Kidney capillary endothelial cell (primary cell): ENCODE measurements at regions not wholly inside any gene's neighbourhood (a gene's known extent, or its start where the extent isn't known, plus 50 kb on each side); places are given as distances from the start of the nearest gene placed in this dataset.
"Not testable (repeated sequence)": the region's sequence is repeated elsewhere in the genome, so short reads cannot be mapped to it uniquely, and the experiment has no call there.

ENCODE experiments used
- DNase-seq: peaks from one replicate; pipeline ENCODE4 v3.0.0-alpha.2; 2018; ENCODE audit warnings: low spot score

DNA sequence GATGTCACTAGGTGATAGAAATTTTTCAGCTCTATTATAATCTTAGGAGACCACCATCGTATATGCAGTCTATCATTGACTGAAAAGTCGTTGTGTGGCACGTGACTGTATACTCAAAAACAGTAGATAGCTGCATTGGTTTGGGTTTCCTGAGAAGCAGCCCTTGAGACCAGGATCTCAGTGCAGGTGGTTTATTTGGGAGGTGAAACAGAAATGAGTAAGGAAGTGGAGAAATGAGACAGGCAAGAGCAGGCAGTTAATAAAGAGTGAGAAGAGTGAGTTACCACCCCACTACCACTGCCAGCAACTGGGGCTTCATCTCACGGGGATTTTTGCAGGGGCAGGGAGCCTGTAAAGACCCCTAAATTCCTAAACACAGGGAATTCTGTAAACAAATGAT lies 221.0 kb downstream of the SHQ1 start:
- DNase-seq = no peak

DNA sequence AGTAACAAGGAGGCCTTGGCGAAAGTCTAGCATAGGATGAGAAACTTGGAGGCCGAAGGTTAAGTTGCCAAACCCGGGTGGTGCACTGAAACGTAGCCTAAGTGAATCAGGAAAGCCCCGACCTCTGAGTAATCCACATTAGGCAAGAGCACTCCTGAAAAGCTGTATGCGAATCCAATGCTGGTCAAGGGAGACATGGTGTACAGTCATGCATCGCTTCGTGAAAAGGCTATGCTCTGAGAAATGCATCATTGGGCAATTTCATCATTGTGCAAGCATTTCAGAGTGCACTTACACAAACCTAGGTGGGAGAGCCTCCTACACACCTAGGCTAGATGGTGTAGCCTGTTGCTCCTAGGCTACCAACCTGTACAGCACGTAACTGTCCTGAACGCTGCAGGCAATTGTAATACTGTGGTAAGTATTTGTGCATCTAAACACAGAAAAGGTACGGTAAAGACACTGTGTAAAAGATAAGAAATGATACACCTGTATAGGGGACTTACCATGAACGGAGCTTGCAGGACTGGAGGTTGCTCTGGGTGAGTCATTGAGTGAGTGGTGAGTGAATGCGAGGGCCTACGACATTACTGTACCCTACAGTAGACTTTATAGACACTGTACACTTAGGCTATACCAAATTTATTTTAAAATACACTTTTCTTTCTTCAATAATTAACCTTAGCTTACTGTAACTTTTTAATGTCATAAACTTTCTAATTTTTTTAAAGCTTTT lies 222.5 kb downstream of the SHQ1 start:
- no peak for DNase-seq

DNA sequence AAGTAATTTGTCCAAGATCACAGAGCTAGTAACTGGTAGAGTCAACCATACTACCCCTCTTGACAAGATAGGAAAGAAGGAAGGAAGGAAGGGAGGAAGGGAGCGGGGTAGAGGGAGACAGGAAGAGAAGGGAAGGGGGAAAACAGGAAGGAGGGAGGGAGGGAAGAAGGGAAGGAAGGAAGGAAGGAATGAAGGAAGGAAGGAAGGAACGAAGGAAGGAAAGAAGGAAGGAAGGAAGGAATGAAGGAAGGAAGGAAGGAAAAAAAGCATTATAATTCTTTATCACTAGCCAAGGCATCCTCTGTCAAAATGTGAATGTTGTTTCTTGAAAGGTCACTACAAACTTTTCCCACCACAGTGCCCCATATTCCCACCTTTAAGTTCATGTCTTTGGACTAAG lies 223.6 kb downstream of the SHQ1 start:
- DNase-seq = no peak

DNA sequence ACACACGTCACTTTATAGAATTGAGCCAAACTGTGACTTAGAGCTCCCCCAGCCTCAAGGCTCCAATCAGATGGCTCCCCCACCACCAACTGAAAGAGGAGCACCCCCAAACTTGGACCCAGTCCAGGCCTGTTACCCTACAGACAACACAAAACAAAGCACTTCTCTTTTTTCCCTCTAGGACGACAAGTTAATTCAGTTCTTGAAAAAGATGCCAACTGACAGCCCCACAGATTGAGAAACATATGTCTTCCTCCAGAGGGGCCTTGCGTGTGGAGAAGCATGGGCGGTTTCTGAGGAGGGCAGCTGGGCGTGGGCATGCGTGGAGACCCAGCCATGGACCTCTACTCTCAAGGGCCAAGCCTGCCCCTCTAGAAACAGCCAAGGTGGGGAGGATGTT lies 229.5 kb downstream of the SHQ1 start:
- no peak for DNase-seq

DNA sequence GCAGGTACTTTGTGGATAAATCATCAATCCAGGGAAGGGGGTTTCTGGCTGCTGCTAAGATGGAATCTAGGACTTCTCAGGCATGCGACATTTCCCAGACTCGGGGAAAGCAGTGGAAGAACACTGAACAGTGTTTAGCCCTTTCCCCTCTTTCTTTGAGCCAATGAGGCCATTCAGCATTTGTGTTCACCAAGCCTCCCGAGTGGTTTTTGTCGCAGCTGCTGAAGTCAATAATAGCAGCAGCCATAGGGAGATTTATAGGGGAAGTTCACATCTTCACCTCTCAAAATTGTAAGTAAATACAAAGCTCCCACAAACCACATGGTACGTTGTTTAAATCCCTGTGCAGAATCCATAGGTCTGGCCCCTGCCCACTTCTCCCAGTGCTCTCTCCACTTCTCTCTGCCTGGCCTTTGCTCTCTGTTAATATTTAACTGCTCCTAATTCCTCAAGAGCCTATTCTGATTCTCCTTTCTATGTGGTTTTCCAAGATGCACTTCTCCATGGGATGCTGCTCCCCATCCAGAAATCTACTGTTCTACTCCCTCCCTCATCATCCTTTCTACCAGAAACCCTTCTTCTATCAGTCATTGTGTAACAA lies 230.7 kb downstream of the SHQ1 start:
- no peak for DNase-seq

DNA sequence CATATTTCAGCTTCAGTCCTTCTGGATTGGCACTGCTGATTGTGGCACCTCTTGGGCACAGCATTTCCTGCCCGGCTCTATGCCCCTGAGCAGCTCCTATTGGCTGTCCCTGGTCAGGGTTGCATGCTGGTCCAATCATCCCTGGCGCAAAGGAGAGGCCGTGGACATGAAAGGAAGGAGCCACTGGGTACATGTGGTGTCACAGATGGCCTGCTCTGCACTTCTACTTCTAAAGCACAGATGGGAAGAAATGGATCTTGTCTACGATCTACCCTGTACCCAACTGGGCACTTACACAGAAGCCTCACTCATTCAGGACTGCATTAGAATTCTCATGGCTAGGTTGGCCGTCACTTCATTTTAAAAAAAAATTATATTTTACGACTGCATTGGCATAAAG lies 232.5 kb downstream of the SHQ1 start:
- no peak for DNase-seq

DNA sequence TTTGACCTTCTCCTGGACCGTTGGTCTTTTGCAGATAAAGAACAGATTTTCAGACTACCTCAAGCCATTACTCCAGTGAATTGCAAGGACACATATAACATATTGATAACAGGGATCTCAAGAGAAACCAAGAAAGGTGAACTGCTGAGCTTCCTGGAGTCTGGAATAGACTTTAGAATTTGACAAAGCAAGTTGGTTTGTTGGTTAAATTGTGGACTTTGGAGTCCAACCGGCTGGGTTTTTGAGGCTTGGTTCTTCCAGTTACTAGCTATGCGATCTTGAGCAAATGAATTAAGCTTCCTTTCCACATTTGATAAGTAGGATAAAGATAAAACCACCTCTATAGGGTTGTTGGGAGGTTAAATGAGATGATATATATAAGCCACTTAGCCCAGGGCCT lies 233.1 kb downstream of the SHQ1 start:
- DNase-seq = no peak

DNA sequence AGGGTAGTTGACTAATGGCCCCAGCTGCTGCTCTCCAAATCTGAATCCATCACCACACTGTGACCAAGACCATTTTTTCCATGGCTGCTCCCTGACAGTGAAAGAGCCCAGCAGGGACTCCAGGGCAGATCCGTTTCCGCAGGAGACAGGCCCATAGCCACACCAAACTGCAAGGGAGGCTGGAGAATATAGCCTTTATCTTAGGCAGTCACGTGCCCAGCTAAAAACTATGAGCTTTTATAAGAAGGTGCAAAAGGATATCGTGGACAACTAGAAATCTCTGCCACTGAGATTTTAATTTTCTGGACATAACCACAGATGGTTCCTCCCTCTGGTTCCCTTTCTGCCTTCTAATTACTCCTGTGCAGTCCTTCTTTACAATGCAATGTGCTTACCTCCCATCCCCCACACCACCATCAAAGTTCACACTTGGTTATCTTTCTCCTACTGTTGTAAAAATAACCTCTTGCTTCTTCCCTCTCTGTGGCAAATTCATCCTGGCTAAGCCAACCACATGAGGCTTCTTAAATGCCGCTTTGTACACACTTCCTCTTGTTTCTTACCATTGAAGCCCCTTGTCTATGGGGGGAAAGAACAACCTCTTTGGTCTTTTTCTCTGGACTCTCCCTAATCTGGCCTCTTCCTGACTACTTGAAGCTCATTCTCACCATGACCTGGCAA lies 233.7 kb downstream of the SHQ1 start:
- DNase-seq = no peak

DNA sequence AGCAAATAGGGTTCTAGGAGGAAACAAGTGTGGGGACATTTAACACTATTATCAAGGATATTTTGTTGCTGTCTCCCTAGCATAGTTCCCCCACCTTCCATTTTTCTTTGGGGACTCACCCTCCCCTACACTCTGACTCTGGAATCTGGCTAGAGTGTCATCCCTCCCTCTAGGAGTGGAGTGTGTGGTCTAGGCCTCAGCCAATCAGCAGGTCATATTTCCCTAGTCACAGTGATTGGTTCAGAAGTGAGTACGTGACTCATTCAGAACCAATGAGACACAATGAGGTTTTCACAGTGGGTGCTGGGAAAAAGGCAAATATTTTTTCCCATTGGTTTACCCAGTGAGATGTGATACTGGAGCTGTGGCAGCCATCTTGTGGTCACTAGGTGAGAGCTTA lies 234.4 kb downstream of the SHQ1 start:
- DNase-seq = no peak

DNA sequence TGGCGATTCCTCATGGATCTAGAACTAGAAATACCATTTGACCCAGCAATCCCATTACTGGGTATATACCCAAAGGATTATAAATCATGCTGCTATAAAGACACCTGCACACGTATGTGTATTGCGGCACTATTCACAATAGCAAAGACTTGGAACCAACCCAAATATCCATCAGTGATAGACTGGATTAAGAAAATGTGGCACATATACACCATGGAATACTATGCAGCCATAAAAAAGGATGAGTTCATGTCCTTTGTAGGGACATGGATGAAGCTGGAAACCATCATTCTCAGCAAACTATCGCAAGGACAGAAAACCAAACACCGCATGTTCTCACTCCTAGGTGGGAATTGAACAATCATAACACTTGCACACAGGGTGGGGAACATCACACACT lies 239.1 kb downstream of the SHQ1 start:
- not testable (repeated sequence) for DNase-seq

DNA sequence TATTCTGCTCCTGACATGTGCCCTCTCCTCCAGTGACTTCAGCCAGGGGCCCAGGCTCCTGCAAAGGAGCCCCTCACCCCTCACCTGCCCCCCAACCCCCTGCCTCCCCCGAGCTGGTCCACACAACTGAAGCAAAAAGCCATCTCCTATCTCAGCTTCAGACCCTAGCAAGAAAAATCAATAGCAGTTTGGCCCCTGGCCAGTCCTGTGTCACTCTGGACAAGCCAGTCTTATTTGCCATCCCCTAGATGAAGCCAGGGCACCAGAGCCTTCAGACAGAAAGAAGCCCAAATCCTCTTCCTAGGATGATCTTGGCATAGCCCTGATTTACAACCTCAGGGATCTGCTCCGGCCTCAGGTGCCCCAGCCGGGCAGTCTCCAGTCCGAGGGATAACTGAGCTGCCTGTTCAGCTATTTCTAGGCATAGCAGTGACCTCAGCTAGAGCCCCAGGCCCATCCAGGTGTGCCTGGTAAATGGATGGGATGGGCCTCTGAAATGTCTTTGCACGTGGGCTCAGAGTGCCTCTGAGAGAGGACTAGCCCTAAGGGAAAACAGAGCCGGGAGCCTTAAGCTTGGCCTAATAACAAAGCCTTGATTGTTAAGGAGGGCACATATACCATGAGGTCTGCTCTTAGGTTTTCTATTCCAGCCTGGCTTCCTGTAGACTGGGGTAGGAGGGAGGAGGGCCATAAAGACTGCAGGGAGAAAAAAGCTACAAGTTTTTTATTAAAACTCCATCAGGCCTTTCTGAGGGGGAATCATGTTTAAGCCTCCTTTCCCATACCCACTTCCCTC lies 242.0 kb downstream of the SHQ1 start:
- DNase-seq = no peak

DNA sequence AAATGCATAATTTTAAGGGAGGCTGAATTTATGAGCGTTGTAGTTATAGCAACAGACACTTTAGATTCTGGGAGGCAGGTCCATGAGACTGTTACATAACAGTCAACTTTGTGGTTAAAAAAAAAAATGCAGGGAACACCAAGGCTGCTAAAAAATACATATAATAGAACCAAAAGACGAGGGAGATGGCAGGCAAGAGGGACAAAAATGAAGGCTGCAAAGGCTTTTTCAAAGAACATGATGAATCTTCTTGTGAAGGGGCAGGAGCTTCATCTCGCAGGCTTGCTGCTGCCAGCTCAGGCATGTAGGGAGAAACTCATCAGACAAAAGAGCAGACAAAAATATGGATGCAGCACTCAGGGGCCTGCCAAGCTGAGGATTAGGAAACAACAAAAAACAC lies 243.9 kb downstream of the SHQ1 start:
- DNase-seq = no peak

DNA sequence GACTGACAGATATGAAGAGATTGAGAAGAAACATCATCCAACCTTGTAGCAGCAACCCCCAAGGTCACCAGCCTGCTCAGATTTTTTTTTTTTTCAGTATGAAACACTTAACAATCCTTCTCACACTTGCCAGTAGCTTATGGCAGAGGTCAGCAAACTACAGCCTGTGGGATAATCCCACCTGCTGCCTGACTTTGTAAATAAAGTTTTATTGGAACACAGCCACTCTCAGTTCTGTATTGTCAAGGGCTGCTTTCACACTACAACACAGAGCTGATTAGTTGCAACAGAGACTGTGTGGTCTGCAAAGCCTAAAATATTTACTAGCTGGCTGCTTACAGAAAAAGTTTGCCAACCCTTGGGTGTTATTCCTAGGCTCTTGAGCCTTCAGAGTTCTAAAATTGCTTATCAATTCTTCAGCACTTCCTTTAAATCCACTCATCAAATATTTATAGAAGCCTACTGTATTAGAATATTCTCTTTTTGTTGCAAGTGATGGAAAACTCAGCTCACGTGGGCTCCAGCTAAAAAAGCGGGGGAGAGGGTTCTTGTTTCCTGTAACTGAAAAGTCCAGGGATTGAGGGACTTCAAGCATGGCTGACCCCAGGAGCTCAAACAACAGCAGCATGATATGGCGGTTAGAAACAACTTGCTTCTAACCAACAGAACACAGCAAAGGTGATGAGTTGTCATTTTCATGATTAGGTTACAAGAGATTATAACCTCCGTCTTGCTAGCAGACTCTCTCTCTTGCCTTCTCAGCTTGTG lies 246.1 kb downstream of the SHQ1 start:
- DNase-seq = no peak

DNA sequence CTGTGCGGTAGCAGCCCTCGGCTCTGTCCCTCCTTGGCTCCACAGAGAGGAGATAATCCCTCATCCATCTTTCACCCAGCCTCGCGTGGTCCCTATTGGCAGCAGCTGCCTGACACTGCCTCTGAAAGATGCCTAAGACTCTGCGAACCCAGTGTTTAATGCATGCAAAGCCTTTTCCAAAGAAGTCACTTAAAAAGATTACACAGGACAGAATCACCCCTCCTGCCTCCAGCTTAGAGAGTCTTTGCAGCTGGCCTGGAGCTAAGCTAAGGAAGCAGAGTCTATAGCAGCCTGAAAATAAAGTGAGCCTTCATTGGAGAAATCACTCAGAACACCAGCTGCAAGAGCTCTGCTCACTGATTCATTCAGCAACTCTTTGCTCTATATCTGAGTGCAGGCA lies 247.2 kb downstream of the SHQ1 start:
- DNase-seq = no peak

DNA sequence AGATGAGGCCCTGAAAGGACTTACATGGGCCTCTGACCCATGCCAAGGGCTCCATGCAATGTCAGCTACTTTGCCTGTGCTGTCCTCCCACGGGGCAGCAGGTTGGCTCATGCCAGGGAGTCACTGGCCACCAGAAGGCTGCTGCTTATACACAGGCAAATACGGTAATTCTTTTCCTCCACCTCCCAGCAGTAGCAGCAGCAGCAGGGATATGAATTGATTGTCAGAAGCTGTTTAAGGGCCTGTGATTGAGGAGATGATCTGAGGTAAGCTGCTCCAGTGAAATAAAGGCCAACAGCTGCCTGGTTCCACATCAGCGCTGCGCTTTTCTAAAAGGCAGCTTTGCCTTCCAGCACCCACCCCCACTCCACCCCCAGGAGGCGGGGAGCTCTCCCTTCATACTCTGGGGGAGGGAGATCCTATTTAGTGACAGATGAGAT lies 250.5 kb downstream of the SHQ1 start:
- no peak for DNase-seq

DNA sequence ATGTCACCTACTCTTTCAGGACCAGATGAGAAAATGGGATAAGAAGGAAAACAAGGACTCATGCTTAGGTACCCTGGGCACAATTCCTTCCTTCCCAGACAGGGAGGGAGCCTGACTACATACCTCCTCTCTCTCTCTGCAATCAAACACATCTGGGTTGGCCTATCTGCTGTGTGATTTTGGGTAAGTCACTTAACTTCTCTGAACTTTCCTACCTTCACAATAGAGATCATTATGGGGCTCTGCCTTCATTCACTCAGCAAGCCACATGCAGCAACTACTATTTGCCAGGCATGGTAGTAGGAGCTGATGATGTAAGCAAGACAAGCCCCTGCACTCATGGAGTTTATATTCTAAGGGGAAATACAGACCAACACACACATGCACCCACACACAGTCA lies 251.2 kb downstream of the SHQ1 start:
- DNase-seq = no peak

DNA sequence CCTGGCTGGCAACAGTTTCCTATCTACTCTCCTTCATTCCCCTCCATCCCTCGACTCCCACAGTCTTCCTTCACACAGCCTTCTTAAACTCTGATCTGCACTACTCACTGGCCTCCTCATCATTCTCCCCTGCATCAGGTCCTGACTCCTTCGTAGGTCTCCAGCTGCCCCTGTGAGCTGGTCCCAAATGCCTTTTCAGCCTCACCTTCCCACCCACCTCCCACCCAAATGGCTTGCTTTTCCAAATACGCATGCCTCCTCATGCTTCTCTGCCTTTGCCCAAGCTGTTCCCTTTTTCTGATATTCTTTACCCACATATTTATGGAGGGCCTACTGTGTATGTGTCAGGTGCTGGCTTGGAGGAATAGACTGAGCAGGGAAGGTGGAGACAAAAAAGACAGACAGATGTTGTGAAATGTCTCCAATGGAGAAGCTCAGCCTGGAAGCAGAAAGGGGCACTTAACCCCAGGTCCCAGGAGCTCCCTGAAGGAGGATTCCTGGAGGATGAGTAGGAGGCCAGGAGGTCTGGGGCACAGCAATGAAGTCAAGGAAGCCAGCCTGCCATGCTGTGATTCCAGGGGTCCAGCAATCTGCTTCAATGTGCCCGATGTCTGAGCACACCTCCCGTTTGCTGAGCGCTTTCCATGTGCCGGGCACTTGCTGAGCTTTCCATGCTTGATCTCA lies 252.2 kb downstream of the SHQ1 start:
- no peak for DNase-seq

DNA sequence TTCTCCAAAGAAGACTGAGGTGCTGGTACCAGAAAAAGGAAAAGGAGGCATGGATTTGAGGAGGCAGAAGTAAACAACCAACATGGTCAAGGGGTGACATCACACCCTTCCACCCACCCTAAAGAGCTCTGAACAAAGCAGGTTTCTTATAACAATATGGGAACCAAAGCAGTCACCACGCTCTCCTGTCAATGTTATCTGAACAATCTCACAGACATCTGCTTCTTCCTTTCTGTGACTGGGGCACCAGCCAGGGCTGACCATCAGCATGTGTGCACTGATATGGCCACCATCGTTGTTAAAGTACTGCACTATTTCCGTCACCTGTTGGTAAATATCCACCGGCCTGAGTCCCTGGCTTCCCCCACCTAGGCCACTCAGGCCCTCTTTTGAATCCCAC lies 252.9 kb downstream of the SHQ1 start:
- no peak for DNase-seq

DNA sequence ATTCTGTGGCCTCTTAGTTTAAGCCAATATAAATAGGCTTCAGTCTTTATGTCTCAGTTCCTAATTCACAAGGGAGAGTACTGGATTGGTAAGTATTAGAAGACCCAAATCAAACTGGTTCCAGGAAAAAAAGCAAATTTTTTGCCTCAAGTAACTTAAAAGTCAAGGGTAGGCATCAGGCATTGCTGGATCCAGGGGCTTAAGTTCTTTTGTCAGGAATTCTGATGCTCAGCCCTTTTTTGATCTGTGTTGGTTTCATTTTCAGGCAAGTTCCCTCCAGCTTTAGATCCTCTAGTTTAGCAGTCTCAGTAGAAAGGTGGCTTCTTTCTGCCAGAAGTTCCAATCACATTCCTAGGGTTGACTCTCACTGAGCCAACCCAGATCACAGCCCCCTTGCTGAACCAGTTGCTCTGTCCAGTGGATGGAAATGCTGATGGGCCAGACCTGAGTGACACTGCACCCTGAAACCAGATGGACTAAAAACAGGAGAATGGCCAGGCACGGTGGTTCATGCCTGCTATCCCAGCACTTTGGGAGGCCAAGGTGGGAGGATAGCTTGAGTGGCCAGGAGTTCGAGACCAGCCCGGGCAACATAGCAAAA lies 253.5 kb downstream of the SHQ1 start:
- no peak for DNase-seq

DNA sequence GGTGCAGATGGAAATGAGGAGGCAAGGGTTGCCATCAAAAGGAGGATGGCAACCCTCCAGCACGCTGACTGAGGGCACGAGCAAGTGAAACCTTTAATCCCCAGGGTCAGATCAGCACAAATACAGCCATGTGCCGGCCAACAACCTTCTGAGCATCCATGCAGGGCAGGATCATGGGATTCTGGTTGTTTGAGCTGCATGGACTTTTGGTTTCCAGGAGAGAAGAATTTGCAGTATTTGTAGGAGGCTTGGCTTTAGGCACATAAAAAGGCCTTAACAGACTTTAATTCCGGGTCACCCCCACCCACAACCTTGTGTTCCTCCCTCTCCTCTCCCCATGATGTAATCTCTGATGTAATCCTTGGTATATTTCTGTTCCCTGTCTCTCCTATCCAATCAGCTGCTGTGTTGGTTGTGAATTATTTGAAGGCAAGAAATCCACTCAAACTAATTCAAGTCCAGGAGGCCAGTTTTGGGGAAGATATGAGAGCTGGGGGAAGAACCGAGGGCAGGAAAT lies 254.3 kb downstream of the SHQ1 start:
- DNase-seq = no peak
